ENCODE measurements at regions not wholly inside any gene's neighbourhood (a gene's known extent, or its start where the extent isn't known, plus 50 kb on each side); places are given as distances from the start of the nearest gene placed in this dataset.

- no peaks in the 10 kb centered on the region for H3K27me3 Mint-ChIP-seq
- H3K4me3 Mint-ChIP-seq: no peak overlapping the region
- H3K4me1 Mint-ChIP-seq: no peaks in the 10 kb centered on the region
- no peak overlapping the region for H3K27ac Mint-ChIP-seq
- no peaks in the 10 kb centered on the region for H3K9me3 Mint-ChIP-seq (ENCODE audit: low read depth)
- no peaks in the 10 kb centered on the region for H3K36me3 Mint-ChIP-seq
- no peak for DNase-seq
- CTCF ChIA-PET: interaction anchor here (1.0 kb wide), 1 partner anchor 19 kb away, joined by 3 read pairs; no protein-coding TSS in a partner anchor
- ATAC-seq: no peak
Observed at GRCh38 chr21:25254491-25255174, 352.6 kb downstream of the MRPL39 start.

- Mint-ChIP-seq H3K36me3 (no peaks in the 10 kb centered on the region), H3K4me1 (no peaks in the 10 kb centered on the region), H3K27me3 (no peaks in the 10 kb centered on the region), H3K9me3 (ENCODE audit: low read depth) (no peaks in the 10 kb centered on the region), H3K27ac (no peak overlapping the region), H3K4me3 (no peak overlapping the region)
- CTCF ChIA-PET: interaction anchor here (0.5 kb wide), 1 partner anchor 66 kb away, joined by 3 read pairs; no protein-coding TSS in a partner anchor
- ATAC-seq: no peak
- no peak for DNase-seq
Observed at GRCh38 chr21:25246546-25246945, 360.7 kb downstream of the MRPL39 start.

- no peaks in the 10 kb centered on the region for H3K27me3 Mint-ChIP-seq
- H3K4me3 Mint-ChIP-seq: no peak overlapping the region
- H3K4me1 Mint-ChIP-seq: no peaks in the 10 kb centered on the region
- H3K27ac Mint-ChIP-seq: no peak overlapping the region
- CTCF ChIA-PET: no interaction called here
- H3K36me3 Mint-ChIP-seq: no peaks in the 10 kb centered on the region
- no peak for ATAC-seq
- DNase-seq: no peak
- no peaks in the 10 kb centered on the region for H3K9me3 Mint-ChIP-seq (ENCODE audit: low read depth)
Observed at GRCh38 chr21:25244735-25245134, 362.5 kb downstream of the MRPL39 start.

GRCh38 chr21:25243808-25244207, 363.5 kb downstream of the MRPL39 start:
- no peaks in the 10 kb centered on the region for H3K36me3 Mint-ChIP-seq
- no peaks in the 10 kb centered on the region for H3K27me3 Mint-ChIP-seq
- no peak overlapping the region for H3K27ac Mint-ChIP-seq

GRCh38 chr21:25240974-25241373, 366.3 kb downstream of the MRPL39 start:
- H3K27ac Mint-ChIP-seq: no peak overlapping the region
- CTCF ChIA-PET: no interaction called here
- no peak for ATAC-seq

More at GRCh38 chr21:25243808-25244207, 363.5 kb downstream of the MRPL39 start:
- ATAC-seq (no peak), DNase-seq (no peak)
- H3K4me1 Mint-ChIP-seq: no peaks in the 10 kb centered on the region
- CTCF ChIA-PET: no interaction called here
- H3K9me3 Mint-ChIP-seq (ENCODE audit: low read depth): no peaks in the 10 kb centered on the region
- H3K4me3 Mint-ChIP-seq: no peak overlapping the region

GRCh38 chr21:25234857-25235801, 372.2 kb downstream of the MRPL39 start:
- H3K9me3 Mint-ChIP-seq (ENCODE audit: low read depth): peaks cover 2% of the 10 kb centered on the region
- H3K27me3 Mint-ChIP-seq: no peaks in the 10 kb centered on the region
- H3K27ac Mint-ChIP-seq: no peak overlapping the region
- CTCF ChIA-PET: interaction anchor here (1.4 kb wide), 1 partner anchor 19 kb away, joined by 3 read pairs; no protein-coding TSS in a partner anchor
- DNase-seq (no peak), ATAC-seq (peak; percentile 39)
- peaks cover 3% of the 10 kb centered on the region for H3K4me1 Mint-ChIP-seq
- no peak overlapping the region for H3K4me3 Mint-ChIP-seq
- no peaks in the 10 kb centered on the region for H3K36me3 Mint-ChIP-seq

More at GRCh38 chr21:25240974-25241373, 366.3 kb downstream of the MRPL39 start:
- no peaks in the 10 kb centered on the region for H3K27me3 Mint-ChIP-seq
- no peaks in the 10 kb centered on the region for H3K4me1 Mint-ChIP-seq
- H3K4me3 Mint-ChIP-seq: no peak overlapping the region
- peaks cover 2% of the 10 kb centered on the region for H3K9me3 Mint-ChIP-seq (ENCODE audit: low read depth)
- DNase-seq: no peak
- H3K36me3 Mint-ChIP-seq: no peaks in the 10 kb centered on the region

- Mint-ChIP-seq H3K36me3 (no peaks in the 10 kb centered on the region), H3K27me3 (no peaks in the 10 kb centered on the region), H3K27ac (no peak overlapping the region), H3K9me3 (ENCODE audit: low read depth) (peaks cover 2% of the 10 kb centered on the region), H3K4me1 (no peaks in the 10 kb centered on the region), H3K4me3 (no peak overlapping the region)
- no peak for ATAC-seq
- CTCF ChIA-PET: no interaction called here
- no peak for DNase-seq
Observed at GRCh38 chr21:25220954-25221353, 386.3 kb downstream of the MRPL39 start.

GRCh38 chr21:25220169-25220568, 387.1 kb downstream of the MRPL39 start:
- Mint-ChIP-seq H3K27ac (no peak overlapping the region), H3K9me3 (ENCODE audit: low read depth) (peaks cover 2% of the 10 kb centered on the region), H3K36me3 (no peaks in the 10 kb centered on the region), H3K4me1 (no peaks in the 10 kb centered on the region), H3K4me3 (no peak overlapping the region), H3K27me3 (no peaks in the 10 kb centered on the region)
- no peak for ATAC-seq
- DNase-seq: no peak
- CTCF ChIA-PET: no interaction called here

- CTCF ChIA-PET: no interaction called here
Observed at GRCh38 chr21:25215698-25216384, 391.4 kb downstream of the MRPL39 start.

GRCh38 chr21:25214676-25215075, 392.6 kb downstream of the MRPL39 start:
- CTCF ChIA-PET: no interaction called here
- Mint-ChIP-seq H3K27me3 (no peaks in the 10 kb centered on the region), H3K4me3 (no peak overlapping the region), H3K36me3 (no peaks in the 10 kb centered on the region), H3K4me1 (no peaks in the 10 kb centered on the region), H3K27ac (no peak overlapping the region), H3K9me3 (ENCODE audit: low read depth) (peaks cover 3% of the 10 kb centered on the region)
- ATAC-seq (no peak), DNase-seq (no peak)

More at GRCh38 chr21:25215698-25216384, 391.4 kb downstream of the MRPL39 start:
- Mint-ChIP-seq H3K4me3 (no peak overlapping the region), H3K4me1 (no peaks in the 10 kb centered on the region), H3K27ac (no peak overlapping the region), H3K36me3 (no peaks in the 10 kb centered on the region), H3K9me3 (ENCODE audit: low read depth) (peaks cover 3% of the 10 kb centered on the region), H3K27me3 (no peaks in the 10 kb centered on the region)
- no peak for ATAC-seq
- DNase-seq: no peak

- no peaks in the 10 kb centered on the region for H3K27me3 Mint-ChIP-seq
- CTCF ChIA-PET: no interaction called here
- H3K4me1 Mint-ChIP-seq: no peaks in the 10 kb centered on the region
- peaks cover 4% of the 10 kb centered on the region for H3K9me3 Mint-ChIP-seq (ENCODE audit: low read depth)
- H3K4me3 Mint-ChIP-seq: no peak overlapping the region
- DNase-seq: no peak
- H3K27ac Mint-ChIP-seq: no peak overlapping the region
- no peaks in the 10 kb centered on the region for H3K36me3 Mint-ChIP-seq
- no peak for ATAC-seq
Observed at GRCh38 chr21:25199944-25200343, 407.3 kb downstream of the MRPL39 start.

- Mint-ChIP-seq H3K36me3 (no peaks in the 10 kb centered on the region), H3K27me3 (no peaks in the 10 kb centered on the region), H3K4me3 (no peak overlapping the region), H3K4me1 (no peaks in the 10 kb centered on the region), H3K9me3 (ENCODE audit: low read depth) (no peaks in the 10 kb centered on the region), H3K27ac (no peak overlapping the region)
- ATAC-seq (no peak), DNase-seq (no peak)
- CTCF ChIA-PET: no interaction called here
Observed at GRCh38 chr21:25191141-25191540, 416.1 kb downstream of the MRPL39 start.

- H3K4me3 Mint-ChIP-seq: no peak overlapping the region
- no peaks in the 10 kb centered on the region for H3K36me3 Mint-ChIP-seq
- DNase-seq (no peak), ATAC-seq (no peak)
- no peaks in the 10 kb centered on the region for H3K27me3 Mint-ChIP-seq
- H3K9me3 Mint-ChIP-seq (ENCODE audit: low read depth): no peaks in the 10 kb centered on the region
- no peak overlapping the region for H3K27ac Mint-ChIP-seq
- no peaks in the 10 kb centered on the region for H3K4me1 Mint-ChIP-seq
- CTCF ChIA-PET: no interaction called here
Observed at GRCh38 chr21:25189497-25189896, 417.8 kb downstream of the MRPL39 start.
